Neural crest cell (in vitro differentiated cells): ENCODE measurements at regions not wholly inside any gene's neighbourhood (a gene's known extent, or its start where the extent isn't known, plus 50 kb on each side); places are given as distances from the start of the nearest gene placed in this dataset.

Experiments used
- DNase-seq: peaks from one replicate; pipeline ENCODE4 v3.0.0; 2021; ENCODE audit warnings: low read depth, mixed read lengths, low spot score
- H3K27ac Mint-ChIP-seq: one replicate; pipeline ENCODE4 v1.8.0; 2021; ENCODE audit warnings: mild to moderate bottlenecking, mixed read lengths; ENCODE audit not compliant: unreplicated experiment
- H3K27me3 Mint-ChIP-seq: 2 replicates; pipeline ENCODE4 v1.8.0; 2021; ENCODE audit warnings: low read depth, mild to moderate bottlenecking, mixed read lengths
- H3K36me3 Mint-ChIP-seq: 2 replicates; pipeline ENCODE4 v1.8.0; 2021; ENCODE audit warnings: low read depth, mild to moderate bottlenecking, mixed read lengths
- H3K4me1 Mint-ChIP-seq: 2 replicates; pipeline ENCODE4 v1.8.0; 2021; ENCODE audit warnings: mixed read lengths
- H3K4me3 Mint-ChIP-seq: one replicate; pipeline ENCODE4 v1.8.0; 2021; ENCODE audit warnings: mild to moderate bottlenecking, mixed read lengths
- H3K9me3 Mint-ChIP-seq: 2 replicates; pipeline ENCODE4 v1.8.0; 2021; ENCODE audit warnings: mixed read lengths
- CTCF ChIP-seq: fragments of 200-600 bp; sonication (generic); conservative IDR thresholded peaks from 2 replicates; pipeline ENCODE4 v1.5.0; 2021; ENCODE audit warnings: antibody characterized with exemption, mild to moderate bottlenecking

GRCh38 chr12:74685385-74685784 lies 147.8 kb downstream of the ATXN7L3B start:
- no peak for TF ChIP-seq CTCF
- no peaks in the 10 kb centered on the region for H3K4me1 Mint-ChIP-seq
- no peak overlapping the region for H3K27ac Mint-ChIP-seq
- peaks cover 7% of the 10 kb centered on the region for H3K9me3 Mint-ChIP-seq
- no peaks in the 10 kb centered on the region for H3K36me3 Mint-ChIP-seq
- peaks cover 11% of the 10 kb centered on the region for H3K27me3 Mint-ChIP-seq
- DNase-seq: no peak
- H3K4me3 Mint-ChIP-seq: no peak overlapping the region

GRCh38 chr12:74689071-74689655 lies 151.5 kb downstream of the ATXN7L3B start:
- H3K36me3 Mint-ChIP-seq: no peaks in the 10 kb centered on the region
- peak; percentile 82 for TF ChIP-seq CTCF
- H3K4me3 Mint-ChIP-seq: no peak overlapping the region
- peaks cover 6% of the 10 kb centered on the region for H3K27me3 Mint-ChIP-seq
- peaks cover 2% of the 10 kb centered on the region for H3K9me3 Mint-ChIP-seq
- H3K27ac Mint-ChIP-seq: no peak overlapping the region
- no peak for DNase-seq
- peaks cover 4% of the 10 kb centered on the region for H3K4me1 Mint-ChIP-seq

- Mint-ChIP-seq H3K4me3 (no peak overlapping the region), H3K9me3 (no peaks in the 10 kb centered on the region), H3K4me1 (peaks cover 4% of the 10 kb centered on the region), H3K36me3 (no peaks in the 10 kb centered on the region), H3K27me3 (peaks cover 3% of the 10 kb centered on the region), H3K27ac (no peak overlapping the region)
- no peak for TF ChIP-seq CTCF
- no peak for DNase-seq
Measured at GRCh38 chr12:74689929-74690328, 152.3 kb downstream of the ATXN7L3B start.

- Mint-ChIP-seq H3K4me1 (no peaks in the 10 kb centered on the region), H3K4me3 (no peak overlapping the region), H3K9me3 (no peaks in the 10 kb centered on the region), H3K36me3 (no peaks in the 10 kb centered on the region), H3K27me3 (no peaks in the 10 kb centered on the region), H3K27ac (no peak overlapping the region)
- no peak for TF ChIP-seq CTCF
- DNase-seq: no peak
Measured at GRCh38 chr12:74719447-74719846, 181.8 kb downstream of the ATXN7L3B start.

- Mint-ChIP-seq H3K27me3 (no peaks in the 10 kb centered on the region), H3K4me3 (no peak overlapping the region), H3K4me1 (no peaks in the 10 kb centered on the region), H3K27ac (no peak overlapping the region), H3K9me3 (no peaks in the 10 kb centered on the region), H3K36me3 (no peaks in the 10 kb centered on the region)
- no peak for DNase-seq
- no peak for TF ChIP-seq CTCF
Measured at GRCh38 chr12:74722709-74723108, 185.1 kb downstream of the ATXN7L3B start.
